EH (cell line): ENCODE measurements at regions not wholly inside any gene's neighbourhood (a gene's known extent, or its start where the extent isn't known, plus 50 kb on each side); places are given as distances from the start of the nearest gene placed in this dataset.

Source experiments
- DNase-seq: peaks from one replicate; pipeline ENCODE4 v3.0.0-alpha.2; 2015; ENCODE audit warnings: low read depth

GRCh38 chr12:68559246-68559645, 51.5 kb upstream of the RAP1B start:
- peak; percentile 35 for DNase-seq

DNA sequence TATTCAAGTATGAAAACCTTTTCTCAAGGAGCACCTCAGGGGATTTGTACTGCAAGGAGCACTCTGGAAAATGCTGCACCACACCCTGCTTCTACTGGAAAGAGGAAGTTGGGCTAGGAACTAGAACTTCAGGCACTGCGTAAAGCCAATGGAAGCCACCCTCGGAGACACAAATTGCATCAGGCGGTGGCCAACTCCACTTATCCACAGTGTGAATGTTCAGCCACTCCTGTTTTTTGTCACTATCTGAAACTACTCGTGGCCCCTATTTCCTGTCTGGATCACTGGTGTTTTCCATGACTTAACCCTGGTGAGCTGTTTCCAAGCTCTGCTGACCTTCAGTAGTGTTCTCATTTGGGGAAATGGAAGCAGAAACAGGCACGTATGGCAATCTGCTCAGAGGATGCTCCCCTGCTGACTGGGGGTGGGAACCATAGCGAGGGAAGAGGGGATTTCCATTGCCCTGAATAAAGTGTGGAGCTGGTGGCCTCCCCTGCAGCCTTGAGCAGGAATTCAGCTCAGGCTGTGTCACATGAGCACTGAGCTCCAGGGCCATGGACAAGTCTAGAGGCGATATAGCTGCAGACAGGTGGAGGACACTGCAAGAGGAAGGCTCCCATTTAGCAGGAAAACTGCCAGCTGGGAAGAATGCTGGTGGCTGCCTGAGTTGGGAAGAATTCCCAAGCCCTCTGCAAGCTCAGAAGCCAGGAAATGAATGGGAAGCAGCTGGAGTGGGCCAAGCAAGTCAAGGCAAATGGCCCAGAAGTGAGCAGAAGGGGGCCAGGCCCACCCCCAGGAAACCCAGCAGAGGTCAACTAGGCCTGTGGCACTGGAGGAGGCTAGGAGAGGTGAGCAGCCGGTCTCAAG, 50.5 kb upstream of the RAP1B start:
- peak; percentile 72 for DNase-seq

DNA sequence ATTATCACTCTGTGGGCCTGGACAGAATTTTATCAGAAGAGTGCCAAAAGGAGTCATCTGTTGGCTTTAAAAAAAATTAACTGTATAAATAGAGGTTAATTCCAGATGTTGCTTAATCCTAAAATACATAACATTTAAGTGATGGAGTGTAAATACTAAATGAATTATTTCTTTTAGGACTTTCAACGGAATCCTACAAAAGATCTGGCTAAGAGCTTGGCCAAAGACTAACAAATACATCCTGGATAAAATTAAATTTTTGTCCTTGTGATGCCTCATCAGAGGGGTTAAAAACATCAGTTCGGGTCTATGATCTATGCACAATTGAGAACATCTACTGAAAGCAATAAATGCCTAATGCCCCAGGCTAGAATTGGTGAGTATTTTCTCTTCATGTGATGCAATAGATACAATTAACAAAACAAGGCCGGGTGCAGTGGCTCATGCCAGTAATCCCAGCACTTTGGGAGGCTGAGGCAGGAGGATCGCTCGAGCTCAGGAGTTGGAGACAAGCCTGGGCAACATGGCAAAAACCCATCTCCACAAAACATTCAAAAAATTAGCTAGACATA, 49.8 kb upstream of the RAP1B start:
- DNase-seq = peak; percentile 42
